HEK293T (cell line): ENCODE measurements at regions not wholly inside any gene's neighbourhood (a gene's known extent, or its start where the extent isn't known, plus 50 kb on each side); places are given as distances from the start of the nearest gene placed in this dataset.

Experiments
- ARNT ChIP-seq: fragments of 450-650 bp; IDR thresholded peaks from 2 replicates; pipeline ENCODE4 v1.6.1; 2017; ENCODE audit warnings: mild to moderate bottlenecking
- BHLHE40 ChIP-seq: fragments of 450-650 bp; IDR thresholded peaks from 2 replicates; pipeline ENCODE4 v1.6.1; 2016; ENCODE audit warnings: mild to moderate bottlenecking, moderate library complexity, borderline replicate concordance
- ELF4 ChIP-seq: fragments of 450-650 bp; IDR thresholded peaks from 2 replicates; pipeline ENCODE4 v1.6.1; 2017; ENCODE audit warnings: antibody characterized with exemption
- FOXA1 ChIP-seq: fragments of 450-650 bp; IDR thresholded peaks from 2 replicates; pipeline ENCODE4 v1.6.1; 2016; ENCODE audit warnings: mild to moderate bottlenecking
- FOXK2 ChIP-seq: fragments of 450-650 bp; IDR thresholded peaks from 2 replicates; pipeline ENCODE4 v1.6.1; 2016; ENCODE audit warnings: mild to moderate bottlenecking
- FOXM1 ChIP-seq: fragments of 450-650 bp; IDR thresholded peaks from 2 replicates; pipeline ENCODE4 v1.6.1; 2017; ENCODE audit warnings: mild to moderate bottlenecking, borderline replicate concordance
- HDGF ChIP-seq: fragments of 450-650 bp; IDR thresholded peaks from 2 replicates; pipeline ENCODE4 v1.6.1; 2017; ENCODE audit warnings: antibody characterized with exemption, borderline replicate concordance
- LEF1 ChIP-seq: fragments of 450-650 bp; IDR thresholded peaks from 2 replicates; pipeline ENCODE4 v1.6.1; 2017; ENCODE audit warnings: mild to moderate bottlenecking, borderline replicate concordance
- NFRKB ChIP-seq: fragments of 450-650 bp; IDR thresholded peaks from 2 replicates; pipeline ENCODE4 v1.6.1; 2016; ENCODE audit warnings: mild to moderate bottlenecking, moderate library complexity
- SP1 ChIP-seq: fragments of 450-650 bp; IDR thresholded peaks from 2 replicates; pipeline ENCODE4 v1.6.1; 2017
- SUZ12 ChIP-seq: fragments of 450-650 bp; IDR thresholded peaks from 2 replicates; pipeline ENCODE4 v1.6.1; 2016; ENCODE audit warnings: mild to moderate bottlenecking
- TARDBP ChIP-seq: fragments of 450-650 bp; IDR thresholded peaks from 2 replicates; pipeline ENCODE4 v1.6.1; 2016
- ZNF384 ChIP-seq: fragments of 450-650 bp; IDR thresholded peaks from 2 replicates; pipeline ENCODE4 v1.6.1; 2016
- TF ChIP-seq, protein P1 (sequence below): fragments of 450-650 bp; IDR thresholded peaks from 2 replicates; pipeline ENCODE4 v1.6.1; 2016

DNA sequence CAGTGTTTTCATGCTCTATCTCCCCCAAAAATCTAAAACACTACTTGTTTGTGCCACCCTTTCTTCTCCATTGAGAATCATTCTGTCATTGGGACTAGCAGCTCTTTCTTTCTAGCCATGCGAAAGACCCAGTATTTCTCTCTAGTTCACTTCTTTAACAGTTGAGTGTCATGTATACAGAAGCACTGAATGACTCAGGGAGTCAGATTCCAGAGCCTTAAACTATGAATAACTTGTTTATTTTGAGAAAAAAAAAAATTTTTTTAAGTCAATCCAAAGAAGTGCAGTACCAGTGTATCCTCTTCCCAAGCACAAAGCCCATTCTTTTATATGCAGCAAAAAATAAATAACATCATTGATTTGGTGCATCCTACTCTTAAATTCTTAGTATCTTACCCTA lies 415.4 kb upstream of the GRAMD2B start:
- TF ChIP-seq HDGF = no peak
- TF ChIP-seq, protein P1, sequence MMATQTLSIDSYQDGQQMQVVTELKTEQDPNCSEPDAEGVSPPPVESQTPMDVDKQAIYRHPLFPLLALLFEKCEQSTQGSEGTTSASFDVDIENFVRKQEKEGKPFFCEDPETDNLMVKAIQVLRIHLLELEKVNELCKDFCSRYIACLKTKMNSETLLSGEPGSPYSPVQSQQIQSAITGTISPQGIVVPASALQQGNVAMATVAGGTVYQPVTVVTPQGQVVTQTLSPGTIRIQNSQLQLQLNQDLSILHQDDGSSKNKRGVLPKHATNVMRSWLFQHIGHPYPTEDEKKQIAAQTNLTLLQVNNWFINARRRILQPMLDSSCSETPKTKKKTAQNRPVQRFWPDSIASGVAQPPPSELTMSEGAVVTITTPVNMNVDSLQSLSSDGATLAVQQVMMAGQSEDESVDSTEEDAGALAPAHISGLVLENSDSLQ = no peak
- no peak for TF ChIP-seq ELF4
- TF ChIP-seq SUZ12 = no peak
- TF ChIP-seq BHLHE40 = no peak
- TF ChIP-seq FOXK2 = no peak
- no peak for TF ChIP-seq FOXA1
- no peak for TF ChIP-seq LEF1
- TF ChIP-seq NFRKB = no peak
- TF ChIP-seq ZNF384 = no peak
- no peak for TF ChIP-seq ARNT
- no peak for TF ChIP-seq TARDBP
- TF ChIP-seq SP1 = no peak
- TF ChIP-seq FOXM1 = no peak
